ENCODE measurements at regions not wholly inside any gene's neighbourhood (a gene's known extent, or its start where the extent isn't known, plus 50 kb on each side); places are given as distances from the start of the nearest gene placed in this dataset.

DNA sequence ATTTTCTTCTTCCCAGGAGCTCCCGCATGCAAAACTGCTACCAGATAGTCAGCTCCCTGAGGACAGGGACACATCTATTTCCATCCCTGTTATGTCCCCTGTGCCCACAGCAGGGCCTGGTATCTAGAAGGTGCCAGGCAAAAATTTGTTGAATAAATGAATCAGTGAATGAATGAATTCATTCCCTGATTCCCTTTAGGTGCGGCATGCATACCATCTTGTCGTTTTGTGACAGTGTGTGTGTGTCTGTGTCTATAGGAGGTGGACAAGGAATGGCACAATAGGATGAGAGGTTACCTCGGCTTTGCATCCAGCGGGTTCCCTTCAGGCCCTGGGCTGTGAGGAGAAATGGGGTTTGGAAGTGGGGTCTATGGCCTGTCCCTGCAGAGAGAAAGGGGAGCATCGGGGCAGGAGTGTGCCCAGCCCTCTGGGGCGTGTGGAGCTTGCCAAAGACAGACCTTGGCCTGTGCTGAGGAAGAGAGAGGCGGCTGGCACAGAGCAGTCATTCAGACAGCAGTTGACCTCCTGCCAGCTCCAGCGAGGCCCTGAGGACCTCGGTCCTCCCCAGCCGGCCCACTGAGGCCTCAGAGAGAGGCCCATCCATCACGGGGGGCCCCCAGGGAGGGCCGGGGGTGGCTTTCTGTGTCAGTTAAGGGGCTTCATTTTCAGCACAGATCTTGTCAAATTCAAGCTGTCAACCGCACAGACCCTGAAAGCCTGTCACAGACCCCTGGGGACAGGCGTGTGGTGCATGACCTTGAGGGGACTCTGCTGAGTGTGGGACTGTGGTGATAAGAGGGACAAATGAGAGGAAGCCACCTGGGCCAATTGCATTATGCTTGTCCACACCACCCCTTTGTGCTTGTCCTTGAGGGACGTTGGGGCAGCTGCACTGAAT is 125.9 kb upstream of the CXCR4 start:
- Histone ChIP-seq H3K36me3 (ENCODE audit: control insufficient read depth in 2 of 2, insufficient read depth in 2 of 2, low read length in 2 of 2) (no peaks in the 10 kb centered on the region), H3K27me3 (ENCODE audit: control insufficient read depth in 2 of 2, insufficient read depth in 2 of 2, low read length in 2 of 2) (no peaks in the 10 kb centered on the region), H3K4me3 (ENCODE audit: low read length in 2 of 2) (no peak overlapping the region), H3K4me1 (ENCODE audit: control insufficient read depth in 2 of 2, insufficient read depth in 2 of 2, low read length in 2 of 2) (peaks cover 0 to 11% of the 10 kb centered on the region in 2 donors), H3K27ac (ENCODE audit: low read depth in 2 of 2, low read length in 2 of 2) (no peak overlapping the region), H3K9ac (ENCODE audit: low read depth in 1 of 2, low read length in 2 of 2) (no peak overlapping the region), H3K9me3 (ENCODE audit: control insufficient read depth in 2 of 2, low read length in 2 of 2) (no peaks in the 10 kb centered on the region)

DNA sequence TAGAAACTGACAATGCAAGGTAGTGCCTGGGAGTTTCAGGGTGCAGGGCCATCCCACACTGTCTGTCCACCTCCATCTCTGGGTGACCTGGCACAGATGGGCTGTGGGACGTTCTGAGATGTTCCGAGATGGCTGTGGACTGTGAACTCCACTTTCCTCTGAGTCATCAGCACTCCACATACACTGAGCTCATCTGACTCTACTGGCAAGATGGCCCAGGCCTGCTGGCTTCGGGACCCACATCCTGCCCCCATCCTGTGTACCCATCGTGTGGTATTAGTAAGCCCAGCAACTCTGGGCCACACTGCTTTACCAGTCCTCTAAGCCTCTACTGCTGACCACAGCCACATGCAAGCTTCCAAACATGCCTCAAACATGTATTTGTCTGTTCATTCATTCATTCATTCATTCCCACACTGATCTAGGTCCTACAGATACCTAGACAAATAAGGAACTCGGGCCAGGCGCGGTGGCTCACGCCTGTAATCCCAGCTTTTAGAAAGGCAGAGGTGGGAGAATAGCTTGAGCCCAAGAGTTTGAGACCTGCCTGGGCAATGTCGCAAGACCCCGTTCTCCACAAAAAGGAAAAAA is 124.8 kb upstream of the CXCR4 start:
- no peaks in the 10 kb centered on the region for H3K9me3 ChIP-seq (ENCODE audit: control insufficient read depth in 2 of 2, low read length in 2 of 2)
- H3K27ac ChIP-seq (ENCODE audit: low read depth in 2 of 2, low read length in 2 of 2) = no peak overlapping the region
- peaks cover 0 to 16% of the 10 kb centered on the region in 2 donors for H3K4me1 ChIP-seq (ENCODE audit: control insufficient read depth in 2 of 2, insufficient read depth in 2 of 2, low read length in 2 of 2)
- H3K9ac ChIP-seq (ENCODE audit: low read depth in 1 of 2, low read length in 2 of 2) = no peak overlapping the region
- H3K27me3 ChIP-seq (ENCODE audit: control insufficient read depth in 2 of 2, insufficient read depth in 2 of 2, low read length in 2 of 2) = no peaks in the 10 kb centered on the region
- H3K36me3 ChIP-seq (ENCODE audit: control insufficient read depth in 2 of 2, insufficient read depth in 2 of 2, low read length in 2 of 2) = no peaks in the 10 kb centered on the region
- no peak overlapping the region for H3K4me3 ChIP-seq (ENCODE audit: low read length in 2 of 2)

DNA sequence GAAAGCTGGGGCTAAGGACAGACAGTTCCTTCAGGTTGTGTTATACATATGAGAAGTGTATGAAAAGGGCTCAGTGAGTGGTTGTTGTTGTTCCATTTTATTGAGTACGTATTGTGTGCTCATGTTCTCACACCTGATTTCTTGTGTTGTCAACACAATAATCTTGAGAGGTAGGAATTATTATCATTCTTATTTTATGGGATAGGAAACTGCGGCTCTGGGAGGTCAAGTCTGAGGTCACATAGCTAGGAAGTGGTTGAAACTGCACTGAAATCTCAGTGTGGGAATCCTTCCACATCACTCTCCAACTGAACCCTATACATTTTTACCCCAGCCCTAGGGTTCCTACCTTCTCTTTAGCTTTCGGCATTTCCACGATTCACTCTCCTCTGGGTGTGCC is 124.2 kb upstream of the CXCR4 start:
- Histone ChIP-seq H3K27me3 (ENCODE audit: control insufficient read depth in 2 of 2, insufficient read depth in 2 of 2, low read length in 2 of 2) (no peaks in the 10 kb centered on the region), H3K27ac (ENCODE audit: low read depth in 2 of 2, low read length in 2 of 2) (no peak overlapping the region), H3K9ac (ENCODE audit: low read depth in 1 of 2, low read length in 2 of 2) (no peak overlapping the region), H3K4me1 (ENCODE audit: control insufficient read depth in 2 of 2, insufficient read depth in 2 of 2, low read length in 2 of 2) (peaks cover 0 to 18% of the 10 kb centered on the region in 2 donors), H3K4me3 (ENCODE audit: low read length in 2 of 2) (no peak overlapping the region), H3K9me3 (ENCODE audit: control insufficient read depth in 2 of 2, low read length in 2 of 2) (no peaks in the 10 kb centered on the region), H3K36me3 (ENCODE audit: control insufficient read depth in 2 of 2, insufficient read depth in 2 of 2, low read length in 2 of 2) (no peaks in the 10 kb centered on the region)

DNA sequence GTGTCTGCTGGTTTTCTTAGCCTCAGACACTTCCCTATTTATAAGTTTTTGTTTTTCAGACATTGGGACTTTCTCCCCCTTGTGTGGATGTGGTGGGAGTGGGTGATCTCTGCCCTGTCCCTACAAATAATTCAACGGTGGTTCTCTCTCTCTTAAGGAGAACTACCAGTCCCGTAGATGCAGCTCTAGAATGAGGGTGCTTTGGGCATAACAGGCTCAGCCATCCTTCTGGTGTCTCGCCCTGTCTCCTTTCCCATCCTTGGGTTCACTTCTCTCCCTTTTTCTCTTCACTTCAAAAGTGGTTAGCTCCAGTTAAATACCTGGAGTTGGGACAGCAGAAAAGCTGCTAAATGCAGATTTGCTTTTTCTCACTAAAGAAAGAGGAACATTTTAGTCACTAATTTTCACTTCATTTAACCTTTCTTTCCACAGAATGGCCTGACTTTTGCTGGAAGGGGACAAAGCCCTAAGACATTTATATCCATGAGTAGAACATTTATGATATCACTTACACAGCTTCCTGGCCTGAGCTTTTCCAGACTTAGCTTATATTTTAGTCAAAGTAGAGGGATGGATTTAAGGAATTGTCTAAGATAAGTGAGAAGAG is 121.2 kb upstream of the CXCR4 start:
- Histone ChIP-seq H3K4me3 (ENCODE audit: low read length in 2 of 2) (no peak overlapping the region), H3K27me3 (ENCODE audit: control insufficient read depth in 2 of 2, insufficient read depth in 2 of 2, low read length in 2 of 2) (no peaks in the 10 kb centered on the region), H3K4me1 (ENCODE audit: control insufficient read depth in 2 of 2, insufficient read depth in 2 of 2, low read length in 2 of 2) (peaks cover 0 to 24% of the 10 kb centered on the region in 2 donors), H3K9ac (ENCODE audit: low read depth in 1 of 2, low read length in 2 of 2) (peak overlapping the region in 1 of 2 donors; percentile 32), H3K36me3 (ENCODE audit: control insufficient read depth in 2 of 2, insufficient read depth in 2 of 2, low read length in 2 of 2) (no peaks in the 10 kb centered on the region), H3K9me3 (ENCODE audit: control insufficient read depth in 2 of 2, low read length in 2 of 2) (no peaks in the 10 kb centered on the region), H3K27ac (ENCODE audit: low read depth in 2 of 2, low read length in 2 of 2) (peak overlapping the region; percentile 69 to 75)

DNA sequence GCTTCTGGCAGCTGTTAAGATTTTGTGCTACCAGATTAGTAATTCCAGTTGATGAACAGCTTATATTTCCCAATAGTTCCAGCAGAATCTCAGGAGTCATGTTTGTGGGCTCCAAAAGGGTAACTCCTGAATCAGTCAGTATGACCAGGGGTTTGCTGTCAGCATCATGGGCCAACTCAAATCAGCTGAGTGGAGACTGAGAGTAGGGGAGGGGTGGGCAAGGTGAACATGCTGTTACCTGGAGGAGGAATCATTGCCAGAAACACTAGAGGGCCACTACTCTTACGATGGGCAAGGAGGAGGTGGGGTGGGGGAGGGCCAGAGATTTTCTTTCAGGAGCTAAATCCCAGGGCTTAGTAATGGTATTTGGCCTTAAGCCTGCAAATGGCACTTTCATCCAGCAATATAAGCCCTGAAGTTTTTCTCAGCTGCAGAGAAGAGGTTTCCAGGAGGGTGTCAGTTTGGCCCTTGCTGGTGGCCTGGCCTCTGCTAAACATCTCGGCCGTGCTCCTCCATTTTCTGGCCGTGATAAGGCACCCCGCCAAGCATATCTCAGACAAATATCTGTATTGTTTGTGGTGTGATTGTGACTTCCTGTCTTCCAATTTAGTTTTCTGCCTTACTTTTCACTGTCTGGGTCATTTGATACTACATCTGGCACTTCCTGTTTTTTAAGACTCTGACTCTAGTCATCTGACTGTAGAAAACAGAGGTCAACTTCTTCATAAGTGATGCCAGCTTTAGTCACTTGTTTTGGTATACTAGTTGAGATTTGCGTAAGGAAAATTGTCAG is 120.5 kb upstream of the CXCR4 start:
- H3K9ac ChIP-seq (ENCODE audit: low read depth in 1 of 2, low read length in 2 of 2) = no peak overlapping the region
- no peaks in the 10 kb centered on the region for H3K9me3 ChIP-seq (ENCODE audit: control insufficient read depth in 2 of 2, low read length in 2 of 2)
- peak overlapping the region; percentile 73 to 82 for H3K27ac ChIP-seq (ENCODE audit: low read depth in 2 of 2, low read length in 2 of 2)
- no peaks in the 10 kb centered on the region for H3K36me3 ChIP-seq (ENCODE audit: control insufficient read depth in 2 of 2, insufficient read depth in 2 of 2, low read length in 2 of 2)
- peaks cover 0 to 24% of the 10 kb centered on the region in 2 donors for H3K4me1 ChIP-seq (ENCODE audit: control insufficient read depth in 2 of 2, insufficient read depth in 2 of 2, low read length in 2 of 2)
- no peak overlapping the region for H3K4me3 ChIP-seq (ENCODE audit: low read length in 2 of 2)
- H3K27me3 ChIP-seq (ENCODE audit: control insufficient read depth in 2 of 2, insufficient read depth in 2 of 2, low read length in 2 of 2) = no peaks in the 10 kb centered on the region

DNA sequence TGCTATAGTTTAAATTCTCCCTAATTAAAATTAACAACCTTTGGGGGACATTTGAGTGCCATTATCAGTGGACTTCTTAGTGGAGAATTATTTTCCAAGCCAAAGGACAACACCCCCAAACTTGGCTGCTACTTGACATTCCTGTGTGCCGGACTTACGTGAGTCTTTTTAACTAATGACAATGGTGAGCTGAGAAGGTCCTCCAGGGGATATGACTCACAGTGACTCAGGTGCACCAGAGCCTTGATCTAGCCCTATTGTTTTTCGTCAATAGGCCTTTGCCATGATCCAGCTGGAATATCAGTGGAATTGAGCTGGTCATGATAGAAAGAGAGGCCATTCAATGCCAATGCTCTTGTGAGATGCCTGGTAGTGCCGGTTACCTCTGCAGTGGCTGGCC is 118.1 kb upstream of the CXCR4 start:
- Histone ChIP-seq H3K27ac (ENCODE audit: low read depth in 2 of 2, low read length in 2 of 2) (no peak overlapping the region), H3K4me1 (ENCODE audit: control insufficient read depth in 2 of 2, insufficient read depth in 2 of 2, low read length in 2 of 2) (peaks cover 0 to 18% of the 10 kb centered on the region in 2 donors), H3K4me3 (ENCODE audit: low read length in 2 of 2) (no peak overlapping the region), H3K27me3 (ENCODE audit: control insufficient read depth in 2 of 2, insufficient read depth in 2 of 2, low read length in 2 of 2) (no peaks in the 10 kb centered on the region), H3K9me3 (ENCODE audit: control insufficient read depth in 2 of 2, low read length in 2 of 2) (no peaks in the 10 kb centered on the region), H3K36me3 (ENCODE audit: control insufficient read depth in 2 of 2, insufficient read depth in 2 of 2, low read length in 2 of 2) (no peaks in the 10 kb centered on the region), H3K9ac (ENCODE audit: low read depth in 1 of 2, low read length in 2 of 2) (no peak overlapping the region)

DNA sequence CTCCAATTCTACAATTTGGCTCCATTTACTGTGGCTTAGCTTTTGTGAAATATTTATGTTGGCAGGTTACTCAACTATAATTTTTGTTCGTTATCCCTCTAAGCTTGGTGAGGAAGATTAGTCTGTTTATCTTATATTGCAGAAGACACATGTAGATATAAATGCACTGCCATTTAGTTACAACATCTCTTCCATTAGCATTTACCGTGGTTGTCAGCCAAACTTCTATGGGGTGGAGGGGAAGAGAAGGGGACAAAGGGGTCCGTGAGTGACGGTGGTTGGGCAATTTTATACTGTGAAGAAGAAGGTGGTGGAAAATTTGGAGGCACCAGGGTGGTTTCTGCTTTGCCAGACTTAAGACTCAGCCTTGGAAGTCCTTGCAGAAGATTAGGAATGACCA is 117.6 kb upstream of the CXCR4 start:
- Histone ChIP-seq H3K4me3 (ENCODE audit: low read length in 2 of 2) (no peak overlapping the region), H3K9ac (ENCODE audit: low read depth in 1 of 2, low read length in 2 of 2) (no peak overlapping the region), H3K4me1 (ENCODE audit: control insufficient read depth in 2 of 2, insufficient read depth in 2 of 2, low read length in 2 of 2) (peaks cover 0 to 18% of the 10 kb centered on the region in 2 donors), H3K27ac (ENCODE audit: low read depth in 2 of 2, low read length in 2 of 2) (no peak overlapping the region), H3K9me3 (ENCODE audit: control insufficient read depth in 2 of 2, low read length in 2 of 2) (no peaks in the 10 kb centered on the region), H3K27me3 (ENCODE audit: control insufficient read depth in 2 of 2, insufficient read depth in 2 of 2, low read length in 2 of 2) (no peaks in the 10 kb centered on the region), H3K36me3 (ENCODE audit: control insufficient read depth in 2 of 2, insufficient read depth in 2 of 2, low read length in 2 of 2) (no peaks in the 10 kb centered on the region)

DNA sequence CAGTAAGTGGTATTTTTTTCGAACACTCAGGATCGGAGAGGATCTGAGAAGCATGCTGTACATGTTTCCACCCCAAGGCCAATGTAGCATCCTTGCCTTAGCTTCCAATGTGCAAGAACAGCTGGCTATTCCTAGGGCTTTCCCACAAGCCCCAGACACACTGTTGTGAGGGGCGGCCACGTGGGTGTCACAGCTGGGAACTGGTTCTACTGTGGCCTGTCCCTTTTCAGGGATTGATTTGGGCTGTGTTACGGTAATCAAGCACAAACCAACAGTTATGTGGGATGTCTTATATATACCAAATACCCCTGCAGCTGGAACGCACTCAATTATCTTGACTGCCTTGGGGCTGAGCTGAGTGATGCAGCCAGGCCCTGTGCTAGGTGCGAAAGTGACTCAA is 116.3 kb upstream of the CXCR4 start:
- Histone ChIP-seq H3K36me3 (ENCODE audit: control insufficient read depth in 2 of 2, insufficient read depth in 2 of 2, low read length in 2 of 2) (no peaks in the 10 kb centered on the region), H3K9ac (ENCODE audit: low read depth in 1 of 2, low read length in 2 of 2) (no peak overlapping the region), H3K27ac (ENCODE audit: low read depth in 2 of 2, low read length in 2 of 2) (peak overlapping the region in 1 of 2 donors; percentile 6), H3K27me3 (ENCODE audit: control insufficient read depth in 2 of 2, insufficient read depth in 2 of 2, low read length in 2 of 2) (no peaks in the 10 kb centered on the region), H3K9me3 (ENCODE audit: control insufficient read depth in 2 of 2, low read length in 2 of 2) (no peaks in the 10 kb centered on the region), H3K4me1 (ENCODE audit: control insufficient read depth in 2 of 2, insufficient read depth in 2 of 2, low read length in 2 of 2) (peaks cover 0 to 16% of the 10 kb centered on the region in 2 donors), H3K4me3 (ENCODE audit: low read length in 2 of 2) (no peak overlapping the region)

DNA sequence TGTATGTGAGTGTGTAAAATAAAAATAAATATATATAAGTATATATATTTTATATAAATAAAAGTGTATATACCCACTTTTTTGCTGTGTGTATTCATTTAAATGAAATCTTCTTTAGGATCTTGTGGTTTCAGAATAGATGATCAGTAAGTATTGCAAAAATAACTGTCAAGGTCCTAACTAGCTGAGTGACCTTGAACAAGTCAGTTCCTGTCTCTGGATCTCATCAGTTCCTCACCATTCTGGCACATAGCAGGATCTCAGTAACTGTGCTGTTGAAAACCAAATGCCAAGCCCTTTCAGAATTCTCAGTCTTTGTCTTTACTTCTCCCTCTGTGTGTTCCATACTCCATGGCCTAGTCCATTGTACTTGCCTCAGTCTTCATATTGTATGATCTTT is 115.3 kb upstream of the CXCR4 start:
- H3K27me3 ChIP-seq (ENCODE audit: control insufficient read depth in 2 of 2, insufficient read depth in 2 of 2, low read length in 2 of 2) = no peaks in the 10 kb centered on the region
- H3K36me3 ChIP-seq (ENCODE audit: control insufficient read depth in 2 of 2, insufficient read depth in 2 of 2, low read length in 2 of 2) = no peaks in the 10 kb centered on the region
- no peak overlapping the region for H3K4me3 ChIP-seq (ENCODE audit: low read length in 2 of 2)
- H3K9ac ChIP-seq (ENCODE audit: low read depth in 1 of 2, low read length in 2 of 2) = no peak overlapping the region
- peaks cover 0 to 13% of the 10 kb centered on the region in 2 donors for H3K4me1 ChIP-seq (ENCODE audit: control insufficient read depth in 2 of 2, insufficient read depth in 2 of 2, low read length in 2 of 2)
- H3K27ac ChIP-seq (ENCODE audit: low read depth in 2 of 2, low read length in 2 of 2) = no peak overlapping the region
- no peaks in the 10 kb centered on the region for H3K9me3 ChIP-seq (ENCODE audit: control insufficient read depth in 2 of 2, low read length in 2 of 2)

All from mucosa of rectum (tissue), 2 donors.